ENCODE measurements at regions not wholly inside any gene's neighbourhood (a gene's known extent, or its start where the extent isn't known, plus 50 kb on each side); places are given as distances from the start of the nearest gene placed in this dataset.

DNA sequence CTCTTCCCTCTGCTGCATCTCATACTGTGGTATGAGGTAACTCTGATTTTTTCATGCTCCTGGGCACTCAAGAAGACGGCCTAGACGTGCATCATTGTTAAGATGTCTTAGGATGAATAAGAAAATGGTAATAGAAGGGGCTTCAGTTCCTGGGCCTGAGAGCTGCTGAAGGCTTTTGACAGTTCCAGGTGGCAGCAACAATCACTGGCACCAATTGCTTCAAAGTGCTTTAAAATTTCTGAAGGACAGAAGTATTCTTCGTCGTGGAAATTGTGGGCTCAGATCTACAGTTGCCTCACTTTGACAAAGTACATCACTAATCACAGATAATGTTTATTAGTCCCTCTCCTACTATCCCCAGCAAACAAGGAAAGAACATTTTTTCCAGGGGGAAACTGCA, 536.6 kb upstream of the CAMK1G start:
- TF ChIP-seq FOXP2 (optimal IDR thresholded peaks at IDR 0.05; ENCODE audit: borderline replicate concordance, extremely low read depth, extremely low read length, insufficient read depth) (no peak), TAF1 (IDR thresholded peaks at IDR 0.05; ENCODE audit: borderline replicate concordance, insufficient read depth, low read length) (no peak)

GRCh38 chr1:209048941-209049669, 534.4 kb upstream of the CAMK1G start:
- TF ChIP-seq TAF1 (IDR thresholded peaks at IDR 0.05; ENCODE audit: borderline replicate concordance, insufficient read depth, low read length) (no peak), REST (IDR thresholded peaks at IDR 0.05; ENCODE audit: insufficient read depth in 1 of 2, low read depth in 2 of 2, low read length in 2 of 2) (no peak), SIN3A (IDR thresholded peaks at IDR 0.05; ENCODE audit: borderline replicate concordance, insufficient read depth, low read length) (no peak), FOXP2 (optimal IDR thresholded peaks at IDR 0.05; ENCODE audit: borderline replicate concordance, extremely low read depth, extremely low read length, insufficient read depth) (no peak), POLR2AphosphoS5 (IDR thresholded peaks at IDR 0.05; ENCODE audit: low read depth, low read length) (no peak)

DNA sequence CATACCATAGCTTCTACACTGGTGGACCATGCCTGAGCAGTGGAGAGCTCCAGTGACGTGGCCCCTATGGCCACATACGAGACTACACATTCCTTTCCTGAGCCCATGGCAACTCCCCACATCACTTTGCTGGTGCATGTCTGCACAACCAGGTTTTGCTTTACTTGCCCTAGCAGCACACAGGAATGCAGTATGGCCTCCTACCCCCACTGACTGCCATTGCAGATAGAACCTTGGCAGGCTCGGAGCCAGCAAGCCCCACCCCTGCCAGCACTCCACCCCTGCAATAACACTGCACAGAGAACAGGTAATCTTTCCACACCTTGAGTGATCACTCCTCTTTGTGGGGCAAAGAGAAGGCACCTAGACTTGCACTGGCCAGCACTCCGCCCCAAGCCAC, 531.9 kb upstream of the CAMK1G start:
- TF ChIP-seq REST (IDR thresholded peaks at IDR 0.05; ENCODE audit: insufficient read depth in 1 of 2, low read depth in 2 of 2, low read length in 2 of 2) (no peak), SIN3A (IDR thresholded peaks at IDR 0.05; ENCODE audit: borderline replicate concordance, insufficient read depth, low read length) (no peak), POLR2AphosphoS5 (IDR thresholded peaks at IDR 0.05; ENCODE audit: low read depth, low read length) (no peak), FOXP2 (optimal IDR thresholded peaks at IDR 0.05; ENCODE audit: borderline replicate concordance, extremely low read depth, extremely low read length, insufficient read depth) (no peak), TAF1 (IDR thresholded peaks at IDR 0.05; ENCODE audit: borderline replicate concordance, insufficient read depth, low read length) (no peak)

DNA sequence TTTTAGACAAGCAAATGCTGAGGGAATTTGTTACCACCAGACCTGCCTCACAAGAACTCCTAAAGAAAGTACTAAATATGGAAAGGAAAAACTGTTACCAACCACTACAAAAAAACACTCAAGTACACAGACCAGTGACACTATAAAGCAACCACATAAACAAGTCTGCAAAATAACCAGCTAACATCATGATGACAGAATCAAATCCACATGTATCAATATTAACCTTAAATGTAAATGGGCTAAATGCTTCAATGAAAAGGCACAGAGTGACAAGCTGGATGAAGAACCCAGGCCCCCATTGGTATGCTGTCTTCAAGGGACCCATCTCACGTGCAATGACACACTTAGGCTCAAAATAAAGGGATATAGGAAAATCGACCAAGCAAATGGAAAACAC, 529.9 kb upstream of the CAMK1G start:
- no peak for TF ChIP-seq SIN3A (IDR thresholded peaks at IDR 0.05; ENCODE audit: borderline replicate concordance, insufficient read depth, low read length)
- TF ChIP-seq FOXP2 (optimal IDR thresholded peaks at IDR 0.05; ENCODE audit: borderline replicate concordance, extremely low read depth, extremely low read length, insufficient read depth), result no peak
- TF ChIP-seq TAF1 (IDR thresholded peaks at IDR 0.05; ENCODE audit: borderline replicate concordance, insufficient read depth, low read length), result no peak
- no peak for TF ChIP-seq POLR2AphosphoS5 (IDR thresholded peaks at IDR 0.05; ENCODE audit: low read depth, low read length)
- TF ChIP-seq REST (IDR thresholded peaks at IDR 0.05; ENCODE audit: insufficient read depth in 1 of 2, low read depth in 2 of 2, low read length in 2 of 2), result no peak

- TF ChIP-seq TAF1 (IDR thresholded peaks at IDR 0.05; ENCODE audit: borderline replicate concordance, insufficient read depth, low read length) (no peak), FOXP2 (optimal IDR thresholded peaks at IDR 0.05; ENCODE audit: borderline replicate concordance, extremely low read depth, extremely low read length, insufficient read depth) (no peak), REST (IDR thresholded peaks at IDR 0.05; ENCODE audit: insufficient read depth in 1 of 2, low read depth in 2 of 2, low read length in 2 of 2) (no peak), POLR2AphosphoS5 (IDR thresholded peaks at IDR 0.05; ENCODE audit: low read depth, low read length) (no peak), SIN3A (IDR thresholded peaks at IDR 0.05; ENCODE audit: borderline replicate concordance, insufficient read depth, low read length) (no peak)
These were observed 526.4 kb upstream of the CAMK1G start for GRCh38 chr1:209057083-209057482.

All from PFSK-1 (cell line).